Liver (tissue), 3 donors: ENCODE measurements at regions not wholly inside any gene's neighbourhood (a gene's known extent, or its start where the extent isn't known, plus 50 kb on each side); places are given as distances from the start of the nearest gene placed in this dataset.

Experiments
- GABPA ChIP-seq, 2 donors: IDR thresholded peaks in 1 of 2; conservative IDR thresholded peaks in 1 of 2; 2 replicates each; pipeline ENCODE4 v1.6.1; 2016; ENCODE audit warnings: antibody characterized with exemption in 2 of 2, mild to moderate bottlenecking in 1 of 2, moderate library complexity in 1 of 2
- RAD21 ChIP-seq, 2 donors: IDR thresholded peaks; 2 replicates each; pipeline ENCODE4 v1.6.1; 2016; ENCODE audit warnings: antibody characterized with exemption in 2 of 2, mild to moderate bottlenecking in 2 of 2
- TF ChIP-seq, protein P1 (sequence below): fragments of 150-350 bp; IDR thresholded peaks from 2 replicates; pipeline ENCODE4 v1.5.1; 2017; ENCODE audit warnings: improper control_type of control experiment, low read depth, low read length; ENCODE audit not compliant: missing input control
- TF ChIP-seq, protein P2 (sequence below): IDR thresholded peaks from 2 replicates; pipeline ENCODE4 v1.6.1; 2016; ENCODE audit warnings: antibody characterized with exemption
- donor health status: healthy.
- donor health status: healthy.

DNA sequence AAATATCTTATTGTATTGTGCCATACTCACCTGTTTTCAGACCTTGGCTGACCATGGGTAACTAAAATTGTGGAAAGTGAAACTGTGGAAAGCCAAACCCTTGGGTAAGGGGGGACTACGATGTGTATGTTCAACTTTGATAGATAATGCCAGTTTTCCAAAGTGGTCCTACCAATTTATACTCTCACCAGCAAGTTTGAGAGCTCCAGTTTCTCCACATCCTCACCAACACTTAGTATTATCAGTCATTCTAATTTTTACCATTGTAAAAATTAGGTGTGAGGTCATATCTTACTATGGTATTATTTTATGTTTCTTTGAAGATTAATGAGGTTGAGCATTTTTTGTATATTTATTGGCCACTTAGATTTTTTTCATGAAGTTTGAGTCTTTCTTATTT is 346.9 kb upstream of the PODXL start:
- TF ChIP-seq, protein P1, sequence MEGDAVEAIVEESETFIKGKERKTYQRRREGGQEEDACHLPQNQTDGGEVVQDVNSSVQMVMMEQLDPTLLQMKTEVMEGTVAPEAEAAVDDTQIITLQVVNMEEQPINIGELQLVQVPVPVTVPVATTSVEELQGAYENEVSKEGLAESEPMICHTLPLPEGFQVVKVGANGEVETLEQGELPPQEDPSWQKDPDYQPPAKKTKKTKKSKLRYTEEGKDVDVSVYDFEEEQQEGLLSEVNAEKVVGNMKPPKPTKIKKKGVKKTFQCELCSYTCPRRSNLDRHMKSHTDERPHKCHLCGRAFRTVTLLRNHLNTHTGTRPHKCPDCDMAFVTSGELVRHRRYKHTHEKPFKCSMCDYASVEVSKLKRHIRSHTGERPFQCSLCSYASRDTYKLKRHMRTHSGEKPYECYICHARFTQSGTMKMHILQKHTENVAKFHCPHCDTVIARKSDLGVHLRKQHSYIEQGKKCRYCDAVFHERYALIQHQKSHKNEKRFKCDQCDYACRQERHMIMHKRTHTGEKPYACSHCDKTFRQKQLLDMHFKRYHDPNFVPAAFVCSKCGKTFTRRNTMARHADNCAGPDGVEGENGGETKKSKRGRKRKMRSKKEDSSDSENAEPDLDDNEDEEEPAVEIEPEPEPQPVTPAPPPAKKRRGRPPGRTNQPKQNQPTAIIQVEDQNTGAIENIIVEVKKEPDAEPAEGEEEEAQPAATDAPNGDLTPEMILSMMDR, result no peak
- TF ChIP-seq RAD21 (IDR thresholded peaks at IDR 0.05), result no peak
- TF ChIP-seq, protein P2, sequence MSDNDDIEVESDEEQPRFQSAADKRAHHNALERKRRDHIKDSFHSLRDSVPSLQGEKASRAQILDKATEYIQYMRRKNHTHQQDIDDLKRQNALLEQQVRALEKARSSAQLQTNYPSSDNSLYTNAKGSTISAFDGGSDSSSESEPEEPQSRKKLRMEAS, result no peak
- no peak for TF ChIP-seq GABPA (IDR thresholded peaks at IDR 0.05 in 1 of 2, conservative IDR thresholded peaks at IDR 0.05 in 1 of 2)
